K562 (cell line): ENCODE measurements at regions not wholly inside any gene's neighbourhood (a gene's known extent, or its start where the extent isn't known, plus 50 kb on each side); places are given as distances from the start of the nearest gene placed in this dataset.

Source experiments
- CBFA2T3 ChIP-seq: fragments of 450-650 bp; IDR thresholded peaks from 2 replicates; pipeline ENCODE4 v1.6.1; 2017
- FOS ChIP-seq: IDR thresholded peaks from 3 replicates; pipeline ENCODE4 v1.6.1; 2011; ENCODE audit not compliant: insufficient read length; ENCODE audit errors: extremely low read depth
- HDGF ChIP-seq: fragments of 450-650 bp; IDR thresholded peaks from 2 replicates; pipeline ENCODE4 v1.6.1; 2016
- HNRNPL ChIP-seq: fragments of 200-400 bp; formaldehyde crosslinking; IDR thresholded peaks from 2 replicates; pipeline ENCODE4 v1.6.1; 2017; ENCODE audit warnings: low read depth, mild to moderate bottlenecking, low read length
- JUND ChIP-seq, 2 experiments: IDR thresholded peaks; 2 replicates in 1 of 2; 3 replicates in 1 of 2; pipeline ENCODE4 v1.6.1; 2011; ENCODE audit warnings: borderline replicate concordance in 2 of 2, low read depth in 2 of 2, low read length in 2 of 2, improper control_type of control experiment in 1 of 2, missing biosample characterization in 1 of 2, missing genetic modification characterization in 1 of 2, missing genetic modification reagents in 1 of 2
- TSC22D4 ChIP-seq: fragments of 450-650 bp; IDR thresholded peaks from 2 replicates; pipeline ENCODE4 v1.6.1; 2016; ENCODE audit warnings: missing genetic modification characterization, missing biosample characterization, control low read depth
- TF ChIP-seq, protein P1 (sequence below): sonication (generic); formaldehyde crosslinking; IDR thresholded peaks from 2 replicates; pipeline ENCODE4 v1.8.0; 2022; ENCODE audit warnings: mild to moderate bottlenecking, missing genetic modification reagents, borderline replicate concordance
- TF ChIP-seq, protein P2 (sequence below): sonication (generic); formaldehyde crosslinking; IDR thresholded peaks from 2 replicates; pipeline ENCODE4 v1.8.1; 2023; ENCODE audit warnings: mild to moderate bottlenecking, missing genetic modification reagents
- TF ChIP-seq, protein P3 (sequence below), 3 experiments: IDR thresholded peaks in 2 of 3; conservative IDR thresholded peaks in 1 of 3; 2 replicates each; pipeline ENCODE4 v1.5.1; 2011 to 2012; ENCODE audit warnings: low read length in 3 of 3, mild to moderate bottlenecking in 3 of 3, control low read depth in 2 of 3, improper control_type of control experiment in 1 of 3, inconsistent platforms in 1 of 3, low read depth in 1 of 3, mixed read lengths in 1 of 3, moderate library complexity in 1 of 3; ENCODE audit not compliant: insufficient read depth in 2 of 3

DNA sequence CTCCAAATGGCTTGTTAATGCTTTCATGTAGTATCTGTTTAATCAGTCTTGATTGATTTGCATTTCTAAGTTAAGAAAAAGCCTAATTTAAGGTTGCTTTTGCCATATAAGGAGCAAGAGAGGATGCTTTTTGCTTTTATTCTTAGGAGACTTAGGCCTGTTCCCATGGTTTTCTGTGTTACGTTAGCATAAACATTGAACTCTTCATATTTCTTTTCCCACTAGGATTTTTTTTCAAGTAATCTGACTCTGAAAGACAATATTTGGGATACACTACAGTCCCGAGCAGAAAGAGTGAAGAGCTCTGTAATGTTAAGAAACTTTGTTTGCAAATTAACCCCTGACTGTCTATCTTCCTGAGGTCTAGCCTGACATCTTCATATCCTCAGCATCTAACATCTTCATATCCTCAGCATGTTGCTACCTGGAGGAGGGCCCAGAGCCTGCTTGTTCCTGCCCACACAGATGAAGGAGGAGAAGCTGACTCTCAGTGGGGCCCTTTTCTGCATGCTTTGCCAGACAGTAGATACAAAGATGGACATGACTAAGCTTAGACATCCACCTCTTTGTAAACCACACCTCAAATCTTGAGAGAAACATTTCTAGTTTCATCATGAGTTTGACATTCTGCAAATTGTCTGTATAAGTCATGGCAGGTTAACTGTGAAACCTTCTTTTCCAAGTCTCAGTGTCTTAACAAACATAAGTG lies 86.2 kb upstream of the COL6A5 start:
- TF ChIP-seq, protein P1, sequence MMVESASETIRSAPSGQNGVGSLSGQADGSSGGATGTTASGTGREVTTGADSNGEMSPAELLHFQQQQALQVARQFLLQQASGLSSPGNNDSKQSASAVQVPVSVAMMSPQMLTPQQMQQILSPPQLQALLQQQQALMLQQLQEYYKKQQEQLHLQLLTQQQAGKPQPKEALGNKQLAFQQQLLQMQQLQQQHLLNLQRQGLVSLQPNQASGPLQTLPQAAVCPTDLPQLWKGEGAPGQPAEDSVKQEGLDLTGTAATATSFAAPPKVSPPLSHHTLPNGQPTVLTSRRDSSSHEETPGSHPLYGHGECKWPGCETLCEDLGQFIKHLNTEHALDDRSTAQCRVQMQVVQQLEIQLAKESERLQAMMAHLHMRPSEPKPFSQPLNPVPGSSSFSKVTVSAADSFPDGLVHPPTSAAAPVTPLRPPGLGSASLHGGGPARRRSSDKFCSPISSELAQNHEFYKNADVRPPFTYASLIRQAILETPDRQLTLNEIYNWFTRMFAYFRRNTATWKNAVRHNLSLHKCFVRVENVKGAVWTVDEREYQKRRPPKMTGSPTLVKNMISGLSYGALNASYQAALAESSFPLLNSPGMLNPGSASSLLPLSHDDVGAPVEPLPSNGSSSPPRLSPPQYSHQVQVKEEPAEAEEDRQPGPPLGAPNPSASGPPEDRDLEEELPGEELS (CRISPR knock-in tag) = no peak
- no peak for TF ChIP-seq HNRNPL
- TF ChIP-seq FOS = no peak
- TF ChIP-seq TSC22D4 = no peak
- TF ChIP-seq JUND (IDR thresholded peaks at IDR 0.05; ENCODE audit: borderline replicate concordance, low read depth, low read length) = no peak
- TF ChIP-seq JUND (tag; IDR thresholded peaks at IDR 0.05; ENCODE audit: borderline replicate concordance, low read depth, low read length) = no peak
- no peak for TF ChIP-seq CBFA2T3
- TF ChIP-seq, protein P2, sequence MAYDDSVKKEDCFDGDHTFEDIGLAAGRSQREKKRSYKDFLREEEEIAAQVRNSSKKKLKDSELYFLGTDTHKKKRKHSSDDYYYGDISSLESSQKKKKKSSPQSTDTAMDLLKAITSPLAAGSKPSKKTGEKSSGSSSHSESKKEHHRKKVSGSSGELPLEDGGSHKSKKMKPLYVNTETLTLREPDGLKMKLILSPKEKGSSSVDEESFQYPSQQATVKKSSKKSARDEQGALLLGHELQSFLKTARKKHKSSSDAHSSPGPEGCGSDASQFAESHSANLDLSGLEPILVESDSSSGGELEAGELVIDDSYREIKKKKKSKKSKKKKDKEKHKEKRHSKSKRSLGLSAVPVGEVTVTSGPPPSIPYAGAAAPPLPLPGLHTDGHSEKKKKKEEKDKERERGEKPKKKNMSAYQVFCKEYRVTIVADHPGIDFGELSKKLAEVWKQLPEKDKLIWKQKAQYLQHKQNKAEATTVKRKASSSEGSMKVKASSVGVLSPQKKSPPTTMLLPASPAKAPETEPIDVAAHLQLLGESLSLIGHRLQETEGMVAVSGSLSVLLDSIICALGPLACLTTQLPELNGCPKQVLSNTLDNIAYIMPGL (CRISPR knock-in tag) = no peak
- TF ChIP-seq, protein P3, sequence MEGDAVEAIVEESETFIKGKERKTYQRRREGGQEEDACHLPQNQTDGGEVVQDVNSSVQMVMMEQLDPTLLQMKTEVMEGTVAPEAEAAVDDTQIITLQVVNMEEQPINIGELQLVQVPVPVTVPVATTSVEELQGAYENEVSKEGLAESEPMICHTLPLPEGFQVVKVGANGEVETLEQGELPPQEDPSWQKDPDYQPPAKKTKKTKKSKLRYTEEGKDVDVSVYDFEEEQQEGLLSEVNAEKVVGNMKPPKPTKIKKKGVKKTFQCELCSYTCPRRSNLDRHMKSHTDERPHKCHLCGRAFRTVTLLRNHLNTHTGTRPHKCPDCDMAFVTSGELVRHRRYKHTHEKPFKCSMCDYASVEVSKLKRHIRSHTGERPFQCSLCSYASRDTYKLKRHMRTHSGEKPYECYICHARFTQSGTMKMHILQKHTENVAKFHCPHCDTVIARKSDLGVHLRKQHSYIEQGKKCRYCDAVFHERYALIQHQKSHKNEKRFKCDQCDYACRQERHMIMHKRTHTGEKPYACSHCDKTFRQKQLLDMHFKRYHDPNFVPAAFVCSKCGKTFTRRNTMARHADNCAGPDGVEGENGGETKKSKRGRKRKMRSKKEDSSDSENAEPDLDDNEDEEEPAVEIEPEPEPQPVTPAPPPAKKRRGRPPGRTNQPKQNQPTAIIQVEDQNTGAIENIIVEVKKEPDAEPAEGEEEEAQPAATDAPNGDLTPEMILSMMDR (IDR thresholded peaks at IDR 0.05 in 2 of 3, conservative IDR thresholded peaks at IDR 0.05 in 1 of 3; ENCODE audit: insufficient read depth in 2 of 3, low read depth in 1 of 3, low read length in 3 of 3) = no peak
- TF ChIP-seq HDGF = no peak
